Prostate gland (tissue), 2 donors: ENCODE measurements at regions not wholly inside any gene's neighbourhood (a gene's known extent, or its start where the extent isn't known, plus 50 kb on each side); places are given as distances from the start of the nearest gene placed in this dataset.

Source experiments
- POLR2A ChIP-seq: fragments of 450-650 bp; IDR thresholded peaks from one replicate; pipeline ENCODE4 v1.6.1; 2016; ENCODE audit warnings: antibody characterized with exemption, mild to moderate bottlenecking
- TF ChIP-seq, protein P1 (sequence below), 4 experiments: fragments of 200-600 bp in 2 of 4; fragments of 450-650 bp in 2 of 4; sonication (generic) in 2 of 4; IDR thresholded peaks; 1 replicate in 3 of 4; 2 replicates in 1 of 4; pipeline ENCODE4 v1.5.1; 2016 to 2019; ENCODE audit warnings: antibody characterized with exemption in 4 of 4, mild to moderate bottlenecking in 2 of 4, moderate library complexity in 2 of 4

DNA sequence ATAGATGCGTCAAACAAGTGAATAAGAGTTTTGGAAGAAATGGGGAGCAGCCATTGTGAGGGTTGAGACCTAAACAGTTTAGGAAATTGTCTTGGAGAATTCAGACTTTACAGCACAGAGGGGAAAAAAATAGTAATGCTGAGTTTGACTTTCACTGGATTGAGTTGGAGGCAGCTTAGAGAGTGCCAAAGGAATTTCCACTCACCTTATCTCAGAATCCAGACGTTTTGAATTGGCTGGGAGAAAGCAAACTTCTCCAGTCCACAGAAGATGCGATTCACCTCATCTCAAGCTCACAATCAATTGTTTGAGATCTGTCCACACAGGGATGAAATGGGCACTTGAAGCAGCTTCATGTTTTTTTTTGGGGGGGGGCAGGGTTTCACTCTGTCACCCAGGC lies 663.5 kb upstream of the SALL1 start:
- TF ChIP-seq, protein P1, sequence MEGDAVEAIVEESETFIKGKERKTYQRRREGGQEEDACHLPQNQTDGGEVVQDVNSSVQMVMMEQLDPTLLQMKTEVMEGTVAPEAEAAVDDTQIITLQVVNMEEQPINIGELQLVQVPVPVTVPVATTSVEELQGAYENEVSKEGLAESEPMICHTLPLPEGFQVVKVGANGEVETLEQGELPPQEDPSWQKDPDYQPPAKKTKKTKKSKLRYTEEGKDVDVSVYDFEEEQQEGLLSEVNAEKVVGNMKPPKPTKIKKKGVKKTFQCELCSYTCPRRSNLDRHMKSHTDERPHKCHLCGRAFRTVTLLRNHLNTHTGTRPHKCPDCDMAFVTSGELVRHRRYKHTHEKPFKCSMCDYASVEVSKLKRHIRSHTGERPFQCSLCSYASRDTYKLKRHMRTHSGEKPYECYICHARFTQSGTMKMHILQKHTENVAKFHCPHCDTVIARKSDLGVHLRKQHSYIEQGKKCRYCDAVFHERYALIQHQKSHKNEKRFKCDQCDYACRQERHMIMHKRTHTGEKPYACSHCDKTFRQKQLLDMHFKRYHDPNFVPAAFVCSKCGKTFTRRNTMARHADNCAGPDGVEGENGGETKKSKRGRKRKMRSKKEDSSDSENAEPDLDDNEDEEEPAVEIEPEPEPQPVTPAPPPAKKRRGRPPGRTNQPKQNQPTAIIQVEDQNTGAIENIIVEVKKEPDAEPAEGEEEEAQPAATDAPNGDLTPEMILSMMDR (IDR thresholded peaks at IDR 0.05) = no peak
- TF ChIP-seq POLR2A = no peak
